ENCODE measurements at regions not wholly inside any gene's neighbourhood (a gene's known extent, or its start where the extent isn't known, plus 50 kb on each side); places are given as distances from the start of the nearest gene placed in this dataset.
"Not testable (repeated sequence)": the region's sequence is repeated elsewhere in the genome, so short reads cannot be mapped to it uniquely, and the experiment has no call there.

GRCh38 chr2:242075168-242075567 is 205.6 kb downstream of the RTP5 start:
- TF ChIP-seq GABPA (IDR thresholded peaks at IDR 0.05; ENCODE audit: low read depth) = no peak
- TF ChIP-seq REST (IDR thresholded peaks at IDR 0.05; ENCODE audit: insufficient replicate concordance, low read depth) = no peak
- TF ChIP-seq CTCF (IDR thresholded peaks at IDR 0.05; ENCODE audit: insufficient read depth, low read length) = no peak
- TF ChIP-seq POLR2AphosphoS5 (IDR thresholded peaks at IDR 0.05; ENCODE audit: low read depth) = no peak
- no peak for TF ChIP-seq SPI1 (IDR thresholded peaks at IDR 0.05; ENCODE audit: borderline replicate concordance, low read depth)
- Histone ChIP-seq H3K27me3 (ENCODE audit: insufficient read depth, poor library complexity, severe bottlenecking) (no peaks in the 10 kb centered on the region), H3K4me3 (replicated peaks; ENCODE audit: insufficient read depth, low read length) (no peak overlapping the region), H3K27ac (replicated peaks) (no peak overlapping the region)
- DNase-seq (ENCODE audit: low read depth in 1 of 2, low spot score in 1 of 2) = no peak

GRCh38 chr2:242075696-242076095 is 206.2 kb downstream of the RTP5 start:
- no peak for DNase-seq (ENCODE audit: low read depth in 1 of 2, low spot score in 1 of 2)

GRCh38 chr2:242076184-242076583 is 206.7 kb downstream of the RTP5 start:
- H3K27ac ChIP-seq (replicated peaks); H3K4me3 ChIP-seq (replicated peaks; ENCODE audit: insufficient read depth, low read length); H3K27me3 ChIP-seq (ENCODE audit: insufficient read depth, poor library complexity, severe bottlenecking); DNase-seq (ENCODE audit: low read depth in 1 of 2, low spot score in 1 of 2): not testable (repeated sequence)

More at GRCh38 chr2:242075696-242076095, 206.2 kb downstream of the RTP5 start:
- H3K27ac ChIP-seq (replicated peaks) = no peak overlapping the region
- H3K27me3 ChIP-seq (ENCODE audit: insufficient read depth, poor library complexity, severe bottlenecking) = no peaks in the 10 kb centered on the region
- no peak overlapping the region for H3K4me3 ChIP-seq (replicated peaks; ENCODE audit: insufficient read depth, low read length)
- TF ChIP-seq POLR2AphosphoS5 (IDR thresholded peaks at IDR 0.05; ENCODE audit: low read depth) (no peak), CTCF (IDR thresholded peaks at IDR 0.05; ENCODE audit: insufficient read depth, low read length) (no peak), GABPA (IDR thresholded peaks at IDR 0.05; ENCODE audit: low read depth) (no peak), SPI1 (IDR thresholded peaks at IDR 0.05; ENCODE audit: borderline replicate concordance, low read depth) (no peak), REST (IDR thresholded peaks at IDR 0.05; ENCODE audit: insufficient replicate concordance, low read depth) (no peak)

GRCh38 chr2:242078426-242078825 is 208.9 kb downstream of the RTP5 start:
- not testable (repeated sequence) for H3K27me3 ChIP-seq (ENCODE audit: insufficient read depth, poor library complexity, severe bottlenecking); H3K4me3 ChIP-seq (replicated peaks; ENCODE audit: insufficient read depth, low read length); DNase-seq (ENCODE audit: low read depth in 1 of 2, low spot score in 1 of 2); H3K27ac ChIP-seq (replicated peaks)

- not testable (repeated sequence) for H3K4me3 ChIP-seq (replicated peaks; ENCODE audit: insufficient read depth, low read length); H3K27me3 ChIP-seq (ENCODE audit: insufficient read depth, poor library complexity, severe bottlenecking); DNase-seq (ENCODE audit: low read depth in 1 of 2, low spot score in 1 of 2); H3K27ac ChIP-seq (replicated peaks)
These were observed 210.3 kb downstream of the RTP5 start for GRCh38 chr2:242079792-242080191.

GRCh38 chr2:242080575-242081214 is 211.2 kb downstream of the RTP5 start:
- not testable (repeated sequence) for H3K4me3 ChIP-seq (replicated peaks; ENCODE audit: insufficient read depth, low read length); H3K27me3 ChIP-seq (ENCODE audit: insufficient read depth, poor library complexity, severe bottlenecking); DNase-seq (ENCODE audit: low read depth in 1 of 2, low spot score in 1 of 2); H3K27ac ChIP-seq (replicated peaks)

- not testable (repeated sequence) for H3K27me3 ChIP-seq (ENCODE audit: insufficient read depth, poor library complexity, severe bottlenecking); H3K4me3 ChIP-seq (replicated peaks; ENCODE audit: insufficient read depth, low read length); H3K27ac ChIP-seq (replicated peaks); DNase-seq (ENCODE audit: low read depth in 1 of 2, low spot score in 1 of 2)
These were observed 214.5 kb downstream of the RTP5 start for GRCh38 chr2:242084034-242084433.

- H3K4me3 ChIP-seq (replicated peaks; ENCODE audit: insufficient read depth, low read length) = not testable (repeated sequence)
These were observed 215.6 kb downstream of the RTP5 start for GRCh38 chr2:242085024-242085674.

More at GRCh38 chr2:242085024-242085674, 215.6 kb downstream of the RTP5 start:
- peak overlapping the region; percentile 84 for H3K27ac ChIP-seq (replicated peaks)
- DNase-seq (ENCODE audit: low read depth in 1 of 2, low spot score in 1 of 2) = peak in 1 of 2 experiments; percentile 36
- H3K27me3 ChIP-seq (ENCODE audit: insufficient read depth, poor library complexity, severe bottlenecking) = not testable (repeated sequence)
